Amniotic epithelial cell (primary cell): ENCODE measurements at regions not wholly inside any gene's neighbourhood (a gene's known extent, or its start where the extent isn't known, plus 50 kb on each side); places are given as distances from the start of the nearest gene placed in this dataset.

Experiments
- DNase-seq: peaks from one replicate; pipeline ENCODE4 v3.0.0-alpha.2; 2010; ENCODE audit warnings: low read depth

GRCh38 chr1:115233598-115233997 is 104.5 kb downstream of the NGF start:
- no peak for DNase-seq

- DNase-seq = no peak
Measured at GRCh38 chr1:115230281-115230680, 107.8 kb downstream of the NGF start.

- no peak for DNase-seq
Measured at GRCh38 chr1:115229016-115229415, 109.0 kb downstream of the NGF start.

- no peak for DNase-seq
Measured at GRCh38 chr1:115228191-115228590, 109.9 kb downstream of the NGF start.

GRCh38 chr1:115227346-115228082 is 110.5 kb downstream of the NGF start:
- DNase-seq = peak; percentile 53

GRCh38 chr1:115225993-115226685 is 111.9 kb downstream of the NGF start:
- no peak for DNase-seq

- DNase-seq = no peak
Measured at GRCh38 chr1:115224636-115225035, 113.4 kb downstream of the NGF start.

DNA sequence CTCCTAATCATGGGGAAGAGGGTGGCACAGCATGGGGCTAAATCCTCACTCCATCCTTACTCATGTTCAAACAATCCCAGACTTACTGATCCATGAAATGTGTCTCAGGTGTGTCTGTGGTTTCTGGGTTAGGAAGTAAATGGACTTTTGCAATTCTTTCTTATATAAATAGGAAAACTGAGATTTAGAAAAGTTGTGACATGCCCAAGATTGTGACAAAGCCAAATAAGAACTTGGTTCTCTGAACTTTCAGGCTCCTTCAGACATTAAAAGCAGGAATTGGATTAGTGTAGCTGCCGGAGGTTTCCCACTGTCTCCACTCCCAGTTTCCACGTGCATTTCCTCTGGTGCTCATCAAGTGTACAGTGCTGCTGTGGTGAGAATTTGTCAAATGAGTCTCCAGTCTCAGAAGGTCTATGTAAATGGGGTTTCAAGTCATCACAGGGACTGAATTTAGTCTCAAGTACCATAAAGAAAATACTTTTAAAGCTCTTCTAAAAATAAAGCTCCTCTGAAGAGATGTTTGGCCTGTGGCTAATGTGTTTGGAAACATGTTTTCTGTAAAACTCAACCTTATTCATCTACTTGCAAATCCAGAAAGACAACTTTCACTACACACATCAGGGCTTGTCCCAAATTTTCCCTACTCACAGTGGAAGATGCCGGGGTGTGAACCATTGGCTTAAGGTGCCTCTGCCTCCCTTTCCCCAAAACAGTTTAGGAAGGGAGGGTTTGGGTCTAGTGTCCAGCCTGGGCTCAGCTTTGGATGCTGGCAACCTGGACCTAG is 115.2 kb downstream of the NGF start:
- DNase-seq = no peak

DNA sequence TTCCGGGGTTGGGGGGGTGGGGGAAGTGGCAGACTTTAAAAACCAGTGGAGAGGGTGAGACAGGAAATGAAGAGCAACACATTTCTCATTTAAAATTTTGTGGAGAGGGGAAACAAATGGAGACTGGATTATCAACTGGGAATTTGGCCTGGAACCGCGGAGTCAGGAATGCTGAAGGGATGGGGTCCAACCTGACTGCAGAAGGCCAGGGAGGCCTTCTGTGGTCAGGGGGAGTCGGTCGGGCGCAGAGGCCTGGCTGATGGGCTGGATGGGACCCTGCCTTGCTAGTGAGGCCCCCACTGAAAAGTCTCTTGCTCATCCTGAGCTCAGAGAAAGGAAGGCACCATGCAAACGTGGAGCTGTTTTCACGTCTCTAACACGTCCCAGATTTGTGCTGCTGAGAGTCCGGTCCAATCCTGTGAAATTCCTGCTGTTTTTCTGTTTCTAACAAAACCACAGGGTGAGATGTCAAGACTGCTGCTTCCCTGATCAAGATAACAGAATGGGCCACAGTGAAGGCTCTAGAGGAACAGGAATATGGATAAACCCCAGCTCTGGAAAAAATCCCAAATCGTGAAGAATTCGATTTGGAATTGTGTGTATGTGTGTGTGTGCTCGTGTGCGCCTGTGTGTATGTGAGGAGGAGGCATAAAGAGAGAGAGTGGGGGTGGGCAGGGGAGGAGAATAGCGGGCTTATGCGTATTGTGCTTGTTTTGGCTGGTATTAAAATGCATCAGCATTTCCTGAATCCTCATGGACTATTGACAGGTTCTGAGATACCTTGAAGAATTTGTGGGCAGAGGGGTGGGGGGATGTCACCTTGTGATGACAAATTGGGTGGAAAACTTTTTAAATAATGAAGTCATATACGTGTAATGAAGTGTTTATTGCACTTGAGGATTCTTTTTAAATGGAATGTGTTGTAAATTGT is 117.4 kb downstream of the NGF start:
- no peak for DNase-seq

DNA sequence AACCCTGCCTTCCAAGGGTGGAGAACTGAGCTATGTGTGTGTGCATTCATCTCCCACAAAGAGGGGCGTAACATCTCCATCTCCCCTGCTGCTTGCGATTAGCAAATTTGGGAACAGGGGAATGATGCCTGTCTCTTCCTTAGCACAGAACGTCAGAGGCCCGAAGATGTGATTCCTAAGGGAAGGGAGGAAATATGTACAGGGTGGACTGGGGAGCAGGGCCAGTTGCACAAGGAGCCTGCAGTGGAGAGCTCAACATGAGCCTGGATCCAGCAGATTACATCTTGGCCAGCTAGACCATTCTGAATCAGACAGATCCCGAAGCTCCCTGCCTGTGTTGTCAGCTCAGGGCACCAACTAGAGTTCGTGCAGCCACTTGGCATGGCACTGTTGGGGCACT is 118.1 kb downstream of the NGF start:
- no peak for DNase-seq

DNA sequence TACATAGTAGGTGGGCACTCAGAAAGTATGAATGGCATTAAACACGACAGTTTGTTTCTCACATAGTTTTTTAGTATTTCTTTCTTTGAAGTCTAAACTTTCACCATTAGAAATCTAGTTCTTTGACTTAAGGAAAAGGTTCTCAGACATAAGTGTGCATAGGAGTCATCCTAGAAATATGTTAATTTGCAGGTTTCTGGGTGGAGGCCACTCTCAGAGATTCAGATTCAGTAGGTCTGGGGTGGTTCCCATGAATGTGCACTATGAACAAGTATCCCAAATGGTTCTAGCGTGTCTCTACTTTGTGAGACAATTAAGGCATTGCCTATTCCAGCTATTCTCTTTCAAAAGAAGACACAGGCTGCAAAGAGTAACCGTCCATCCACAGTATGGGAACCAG is 119.3 kb downstream of the NGF start:
- DNase-seq = no peak

DNA sequence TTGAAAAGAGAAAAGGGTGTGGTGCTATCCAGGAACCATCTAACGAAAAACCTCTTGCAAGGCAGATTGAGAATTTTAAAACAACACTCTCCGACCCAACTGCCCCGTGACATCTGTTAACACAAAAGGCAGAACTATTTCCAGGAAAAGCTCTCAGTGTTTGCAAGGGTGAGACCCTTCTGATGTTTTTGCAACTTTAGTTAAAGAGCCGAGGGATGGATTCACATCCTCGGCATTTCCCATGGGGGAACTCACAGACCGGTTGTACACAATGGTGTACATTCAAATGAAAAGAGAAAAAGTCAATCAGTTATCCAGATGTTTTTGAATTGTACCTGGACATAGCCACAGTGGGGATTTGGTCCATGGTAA is 120.0 kb downstream of the NGF start:
- DNase-seq = no peak

DNA sequence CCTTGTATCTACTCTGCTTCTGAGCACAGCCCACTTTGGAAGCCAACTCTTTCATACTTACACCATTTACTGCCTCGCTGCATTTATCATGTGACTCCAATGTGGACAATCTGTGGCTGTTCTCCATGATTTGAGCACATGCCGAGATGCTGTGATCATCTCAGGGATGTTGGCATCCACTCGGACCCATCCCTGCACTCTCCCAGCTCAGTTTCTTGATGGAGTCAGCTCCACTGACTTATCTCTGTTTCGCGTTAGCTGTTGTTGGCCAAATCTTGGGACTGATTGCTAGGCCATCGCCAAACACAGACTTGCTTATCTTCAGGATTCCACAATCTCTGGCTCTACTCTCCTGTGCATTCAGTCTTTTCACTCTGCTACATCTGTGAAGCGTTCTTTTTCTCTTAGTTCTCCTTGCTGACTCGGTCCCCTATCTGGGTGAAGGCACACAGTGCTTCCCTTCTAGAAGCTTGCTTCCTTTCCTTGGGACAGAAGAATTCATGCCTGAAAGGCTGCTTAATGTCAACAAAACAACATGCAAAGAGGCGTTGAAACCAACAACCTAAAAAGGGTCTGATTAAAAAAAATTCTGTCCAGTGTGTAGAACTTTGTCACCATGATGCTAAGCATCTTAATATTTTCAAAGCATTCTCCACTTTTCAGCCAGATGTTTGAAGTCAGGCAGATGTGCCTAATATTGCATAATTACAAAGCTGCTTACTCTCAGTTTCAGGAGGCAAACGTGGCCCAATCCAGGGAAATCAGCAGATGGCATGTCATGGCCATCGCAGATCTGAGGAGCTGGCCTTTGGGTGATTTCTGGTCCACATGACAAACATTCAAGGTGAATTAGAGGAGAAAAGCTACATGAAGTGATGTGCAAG is 120.7 kb downstream of the NGF start:
- DNase-seq = no peak

GRCh38 chr1:115215703-115216521 is 122.1 kb downstream of the NGF start:
- DNase-seq = no peak

- DNase-seq = no peak
Measured at GRCh38 chr1:115215110-115215509, 122.9 kb downstream of the NGF start.

DNA sequence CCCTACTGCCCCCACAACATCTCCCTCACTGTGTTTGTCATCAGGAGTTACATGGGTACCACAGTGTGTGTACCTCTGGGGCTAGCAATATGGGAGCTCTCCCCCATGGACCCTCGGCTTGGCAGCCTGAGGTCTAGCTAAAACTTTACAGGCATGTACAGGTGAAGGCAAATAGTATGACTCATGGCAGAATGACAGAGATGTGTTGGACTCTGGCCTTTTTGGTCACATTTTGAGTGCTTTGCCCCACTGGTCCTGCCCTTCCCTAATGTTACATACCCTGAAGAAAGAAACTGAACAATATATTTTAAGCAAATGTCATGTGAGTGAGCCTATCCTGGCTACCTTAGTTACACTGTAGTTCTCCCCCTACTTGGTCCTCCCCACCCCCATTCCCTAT is 124.0 kb downstream of the NGF start:
- DNase-seq = no peak

DNA sequence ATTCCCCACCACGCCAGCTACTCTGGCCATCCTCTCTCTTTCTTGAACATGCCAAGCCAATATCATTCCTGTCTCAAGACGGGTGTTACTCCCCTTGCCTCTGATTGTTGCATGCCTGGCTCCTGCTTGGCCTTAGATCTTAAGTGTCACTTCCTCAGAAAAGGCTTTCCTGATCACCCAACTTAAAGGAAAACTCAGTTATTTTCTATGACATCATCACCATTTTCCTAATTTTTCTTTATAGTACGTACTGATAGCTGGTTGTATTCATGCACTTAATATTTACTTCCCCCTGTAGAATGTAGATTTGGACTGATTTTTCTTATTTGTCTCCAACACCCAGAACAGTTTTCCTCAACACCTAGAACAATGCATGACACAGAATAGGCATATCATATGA is 123.8 kb upstream of the TSPAN2 start:
- DNase-seq = no peak

GRCh38 chr1:115211071-115211745 is 121.9 kb upstream of the TSPAN2 start:
- no peak for DNase-seq

DNA sequence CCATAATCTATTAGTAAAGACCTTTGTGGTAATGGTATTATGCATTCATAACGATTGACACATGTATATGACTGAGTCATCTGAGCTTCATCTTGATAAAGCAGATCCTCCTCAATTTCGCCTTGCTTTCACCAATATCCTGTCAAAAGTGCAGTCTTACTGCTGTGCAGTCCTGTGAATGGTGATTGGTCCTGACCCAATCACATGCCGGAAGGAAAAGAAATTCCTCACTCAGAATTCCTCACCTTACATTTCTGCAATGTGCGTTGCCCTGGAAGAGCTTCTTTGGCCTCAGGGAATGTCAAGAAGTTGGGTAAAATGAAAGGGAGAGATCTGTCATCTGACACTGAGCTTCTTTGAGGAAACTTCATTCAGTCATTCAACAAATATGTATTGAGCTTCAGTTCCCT is 121.0 kb upstream of the TSPAN2 start:
- DNase-seq = peak; percentile 31
